CMK (cell line): ENCODE measurements at regions not wholly inside any gene's neighbourhood (a gene's known extent, or its start where the extent isn't known, plus 50 kb on each side); places are given as distances from the start of the nearest gene placed in this dataset.

Experiments
- DNase-seq: peaks from one replicate; pipeline ENCODE4 v3.0.0-alpha.2; 2010; ENCODE audit warnings: low read depth

GRCh38 chr2:226079196-226079595 lies 679.7 kb downstream of the NYAP2 start:
- DNase-seq, result no peak

DNA sequence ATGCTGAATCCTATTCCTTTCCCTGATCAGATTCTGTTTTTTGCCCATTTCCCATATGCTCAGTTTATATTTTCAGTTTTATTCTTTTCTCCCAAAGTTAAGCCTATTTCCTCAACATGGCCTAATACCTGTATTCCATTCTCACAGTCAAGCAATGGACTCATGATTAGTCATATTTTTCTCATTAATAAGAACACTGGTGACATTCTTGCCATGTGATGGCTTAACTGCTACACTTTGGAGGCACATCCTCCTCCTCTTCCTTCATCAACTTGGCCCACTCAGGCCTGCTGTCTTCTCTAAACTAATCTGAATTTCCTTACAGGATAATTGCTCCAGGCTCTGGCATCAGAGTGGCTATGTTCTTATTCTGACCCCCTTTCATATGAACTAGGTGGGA lies 679.2 kb downstream of the NYAP2 start:
- DNase-seq, result no peak

- no peak for DNase-seq
Observed at GRCh38 chr2:226077841-226078240, 678.3 kb downstream of the NYAP2 start.

DNA sequence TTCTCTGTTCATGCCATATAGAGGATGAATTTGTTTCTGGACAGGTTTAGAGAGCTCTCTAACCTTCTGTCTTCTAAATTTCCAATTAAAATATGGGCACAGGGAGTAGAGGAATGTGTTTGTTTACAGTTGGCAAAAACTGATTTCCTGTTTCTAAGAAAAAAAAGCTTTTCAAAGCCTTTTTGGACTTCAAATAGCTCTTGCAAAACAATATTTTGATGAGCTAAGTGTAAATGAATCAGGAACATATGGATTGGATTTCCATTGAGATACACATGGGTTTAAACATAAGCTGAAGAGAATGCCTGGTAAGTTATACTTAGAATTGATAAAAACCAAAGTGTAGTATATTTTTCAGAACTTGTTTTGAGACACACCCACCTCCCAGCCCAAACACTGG lies 677.5 kb downstream of the NYAP2 start:
- no peak for DNase-seq

DNA sequence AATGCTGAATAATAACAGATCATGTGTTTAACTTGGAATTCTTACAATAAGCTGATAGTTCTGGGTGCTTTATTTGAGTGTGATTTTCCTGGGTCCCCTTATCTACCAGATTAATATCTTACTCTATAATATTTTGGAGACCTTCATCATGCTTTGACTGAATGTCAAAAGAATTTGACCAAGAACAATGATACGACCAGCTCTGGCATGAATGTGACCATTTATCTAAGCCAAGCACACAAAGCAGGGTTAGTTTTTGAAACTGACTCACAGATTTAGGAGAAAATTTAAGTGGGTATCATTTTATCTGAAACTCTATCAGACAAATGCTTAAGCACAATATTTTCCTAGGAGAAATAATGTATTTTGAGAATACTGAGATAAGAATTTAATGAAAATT lies 677.0 kb downstream of the NYAP2 start:
- no peak for DNase-seq

DNA sequence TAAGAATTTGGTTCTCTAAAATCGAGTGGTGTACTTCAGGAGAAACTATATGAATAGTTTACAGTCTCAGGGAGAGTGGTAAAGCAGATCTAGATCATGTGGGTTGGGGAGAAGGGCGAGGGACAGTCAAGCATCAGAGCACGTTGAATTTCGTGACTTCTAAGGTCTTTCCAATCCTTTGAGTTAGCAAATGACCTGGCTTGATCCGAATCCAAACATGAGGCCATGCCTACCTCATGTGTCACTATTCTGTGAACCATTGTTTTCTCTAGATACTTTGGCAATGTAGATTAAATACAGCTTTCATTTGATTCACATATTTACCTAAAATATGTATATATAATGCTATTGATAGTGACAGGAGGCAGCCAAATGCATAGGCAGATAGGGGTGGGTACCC lies 674.9 kb downstream of the NYAP2 start:
- no peak for DNase-seq

DNA sequence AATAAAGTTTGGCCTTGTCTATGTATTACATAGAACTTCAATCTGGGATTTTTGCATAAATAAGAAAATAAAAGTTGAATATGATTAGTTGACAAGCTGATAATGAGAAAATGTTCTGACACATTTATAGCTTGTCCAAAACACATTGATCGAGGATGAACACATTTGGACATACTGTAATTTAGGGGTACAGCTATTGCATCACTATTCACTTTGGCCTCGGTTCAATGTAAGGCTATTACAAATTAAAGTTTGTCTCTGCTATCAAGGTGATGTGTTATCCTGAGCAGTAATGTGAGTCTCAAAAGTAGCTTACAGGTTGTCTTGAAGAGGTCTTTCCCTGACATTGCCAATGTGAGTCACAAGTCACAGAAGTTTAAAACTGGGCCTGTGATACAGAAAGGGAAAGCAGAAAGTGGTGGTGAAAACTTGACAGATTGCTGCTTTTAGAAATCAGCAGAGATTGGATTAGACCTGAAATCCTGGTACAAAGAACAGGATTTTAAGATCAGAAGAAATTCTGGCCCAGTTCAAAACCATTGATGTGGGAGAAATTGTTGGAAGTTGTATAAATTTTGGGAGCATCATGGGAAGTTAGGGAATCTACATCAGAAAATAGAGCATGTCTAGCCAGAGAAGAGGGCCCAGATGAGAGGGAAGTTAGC lies 674.1 kb downstream of the NYAP2 start:
- DNase-seq, result no peak

- no peak for DNase-seq
Observed at GRCh38 chr2:226066873-226067272, 667.4 kb downstream of the NYAP2 start.

- DNase-seq, result no peak
Observed at GRCh38 chr2:226066391-226066790, 666.9 kb downstream of the NYAP2 start.

DNA sequence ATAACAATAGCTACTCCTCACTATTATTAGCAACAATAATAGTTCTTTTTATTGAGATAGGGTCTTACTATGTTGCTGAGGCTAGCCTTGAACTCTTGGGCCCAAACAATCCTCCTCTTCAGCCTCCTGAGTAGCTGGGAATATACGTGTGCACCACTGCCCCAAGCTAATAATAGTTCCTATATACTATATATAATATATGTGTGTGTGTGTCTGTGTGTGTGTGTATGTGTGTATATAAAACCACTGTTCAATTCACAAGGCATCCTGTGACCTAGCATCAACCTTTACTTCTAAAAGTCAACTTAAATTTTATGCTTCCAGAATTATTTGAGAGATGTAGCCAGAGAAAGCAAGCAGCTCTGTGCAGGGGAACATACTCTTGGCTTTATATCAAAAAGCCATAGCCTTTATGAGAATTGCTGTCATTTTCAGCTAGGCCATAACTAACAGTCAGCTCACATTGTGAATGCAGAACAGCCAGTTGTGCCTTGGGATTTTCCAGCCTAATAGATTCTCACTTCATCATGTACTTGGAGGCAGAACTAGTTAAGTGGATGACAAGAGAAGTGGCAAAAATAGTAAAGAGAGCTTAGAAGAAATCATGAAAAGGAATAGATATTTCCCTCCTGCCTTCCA lies 665.5 kb downstream of the NYAP2 start:
- DNase-seq, result no peak

DNA sequence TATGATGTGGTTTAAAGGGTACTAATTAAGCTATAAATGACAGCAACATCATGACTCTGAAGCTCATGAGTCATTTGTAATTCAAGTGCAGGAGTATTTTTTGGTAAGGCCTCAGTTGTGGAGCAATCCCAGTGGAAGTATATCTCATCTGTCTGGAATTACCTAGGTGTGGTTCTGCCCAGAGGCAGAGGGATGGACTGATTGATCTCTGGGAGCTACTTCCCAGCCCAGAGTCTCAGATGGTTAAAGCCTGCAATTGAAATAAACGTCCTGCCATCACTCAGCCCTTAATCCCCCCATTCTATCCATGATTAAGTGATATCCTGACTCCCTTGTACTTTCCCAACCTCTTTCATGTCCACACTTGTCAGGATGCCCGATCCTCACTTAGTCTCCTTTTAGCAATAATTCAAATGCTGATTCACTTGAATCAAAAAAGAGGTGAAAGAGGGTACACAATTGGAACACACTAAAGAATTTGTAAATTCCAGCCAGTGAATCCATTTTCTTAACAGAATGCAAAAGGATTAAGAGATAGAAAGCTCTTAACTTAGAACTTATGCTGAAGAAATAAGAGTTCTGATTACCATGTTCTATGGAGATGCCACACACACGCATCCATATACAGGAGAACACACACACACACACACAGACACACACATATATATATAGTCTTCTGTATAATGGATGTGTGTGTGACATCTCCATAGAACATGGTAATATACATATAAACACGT lies 664.4 kb downstream of the NYAP2 start:
- DNase-seq, result no peak

- DNase-seq, result no peak
Observed at GRCh38 chr2:226059961-226060627, 660.6 kb downstream of the NYAP2 start.

DNA sequence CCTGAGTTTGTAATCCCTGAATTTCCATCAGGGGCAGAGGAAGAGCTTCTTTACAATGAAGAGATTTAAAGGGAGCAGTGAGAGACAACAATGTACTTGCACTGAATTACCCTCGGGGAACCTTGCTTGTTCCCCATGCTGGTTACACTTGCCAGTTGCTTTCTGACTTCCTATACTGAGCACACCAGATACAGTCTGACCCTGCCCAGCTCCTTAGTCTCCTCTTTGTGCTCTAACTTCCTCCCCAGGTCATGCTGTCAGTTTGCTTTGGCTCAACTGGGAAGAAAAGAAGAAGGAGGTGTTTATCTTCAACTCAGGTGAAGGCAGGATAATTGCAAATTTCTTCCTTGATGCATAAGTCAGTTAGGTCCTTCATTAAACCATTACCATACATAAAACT lies 658.4 kb downstream of the NYAP2 start:
- no peak for DNase-seq

- DNase-seq, result no peak
Observed at GRCh38 chr2:226057365-226057764, 657.9 kb downstream of the NYAP2 start.

- no peak for DNase-seq
Observed at GRCh38 chr2:226052772-226053416, 653.4 kb downstream of the NYAP2 start.

DNA sequence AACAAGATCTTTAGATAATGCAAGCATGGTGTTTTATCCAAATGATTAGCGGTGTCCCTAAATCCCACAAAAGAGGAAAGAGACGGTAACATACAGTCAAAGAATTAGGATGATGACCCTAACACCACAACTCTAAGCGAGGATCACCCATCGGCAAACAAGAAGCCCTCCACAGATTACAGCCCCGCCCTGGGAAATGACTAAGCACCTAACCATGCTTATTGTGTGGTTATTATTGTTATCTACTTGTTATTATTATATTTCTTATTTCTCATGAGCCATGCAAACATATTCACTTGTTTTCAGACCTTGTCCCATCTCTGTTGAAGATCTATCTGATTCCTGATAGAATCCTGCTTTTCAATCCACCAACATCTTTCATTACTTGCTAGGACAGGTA lies 651.3 kb downstream of the NYAP2 start:
- no peak for DNase-seq

DNA sequence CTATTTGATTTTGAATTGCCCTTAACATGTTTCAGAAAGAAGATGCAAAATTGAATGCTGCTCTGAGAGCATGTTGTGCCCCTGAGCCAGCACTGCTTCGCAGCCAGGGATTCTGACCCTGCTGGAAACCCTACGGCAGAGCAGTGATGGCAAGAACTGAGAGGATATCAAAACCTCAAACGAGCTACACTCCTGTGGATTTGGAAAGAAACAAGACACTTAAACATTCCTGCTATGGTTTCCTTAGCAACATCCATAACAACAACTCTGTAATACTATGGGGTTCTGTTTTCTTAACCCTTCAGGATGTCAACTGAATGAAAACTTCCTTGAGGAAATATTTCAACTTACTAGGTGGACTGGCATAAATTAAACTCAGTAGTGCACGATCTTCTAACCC lies 649.1 kb downstream of the NYAP2 start:
- DNase-seq, result no peak

GRCh38 chr2:226045080-226045479 lies 645.6 kb downstream of the NYAP2 start:
- DNase-seq, result no peak

GRCh38 chr2:226040344-226040900 lies 640.9 kb downstream of the NYAP2 start:
- DNase-seq, result no peak

DNA sequence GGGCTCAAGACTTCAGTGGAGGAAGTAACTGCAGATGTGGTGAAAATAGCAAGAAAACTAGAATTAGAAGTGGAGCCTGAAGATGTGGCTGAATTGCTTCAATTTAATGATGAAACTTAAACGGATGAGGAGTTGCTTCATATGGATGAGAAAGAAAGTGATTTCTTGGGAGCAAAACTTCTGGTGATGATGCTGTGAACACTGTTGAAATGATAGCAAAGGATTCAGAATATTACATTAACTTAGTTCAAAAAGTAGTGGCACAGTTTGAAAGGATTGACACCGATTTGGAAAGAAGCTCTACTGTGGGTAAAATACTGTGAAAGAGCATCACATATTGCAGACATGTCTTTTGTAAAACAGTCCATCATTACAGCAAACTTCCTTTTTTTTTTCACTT lies 638.0 kb downstream of the NYAP2 start:
- DNase-seq, result no peak

GRCh38 chr2:226031647-226032501 lies 632.4 kb downstream of the NYAP2 start:
- DNase-seq, result no peak
